ENCODE measurements at regions not wholly inside any gene's neighbourhood (a gene's known extent, or its start where the extent isn't known, plus 50 kb on each side); places are given as distances from the start of the nearest gene placed in this dataset.

GRCh38 chr12:126807312-126807865 is 1459.6 kb upstream of the TMEM132C start:
- no peak for DNase-seq

GRCh38 chr12:126811391-126811790 is 1455.6 kb upstream of the TMEM132C start:
- no peak for DNase-seq

DNA sequence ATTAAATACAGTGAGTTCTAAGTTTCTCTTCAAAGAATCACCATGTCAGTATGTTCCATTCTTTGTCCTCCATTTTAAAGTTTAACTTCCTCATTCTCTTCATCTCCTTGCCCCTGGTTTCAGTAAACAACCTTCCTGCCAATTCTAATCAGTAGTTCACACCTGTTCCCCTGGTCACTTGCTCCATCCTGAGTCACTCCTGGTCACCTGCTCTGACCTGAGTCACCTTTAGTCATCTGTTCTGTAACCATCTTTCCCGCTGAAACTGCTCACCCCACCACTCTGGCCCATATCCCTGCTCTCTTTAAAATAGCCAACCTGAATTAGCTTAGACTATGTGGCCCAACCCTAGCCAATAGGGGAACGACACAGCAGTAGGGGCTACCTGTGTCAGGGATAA is 1447.4 kb upstream of the TMEM132C start:
- DNase-seq: no peak

DNA sequence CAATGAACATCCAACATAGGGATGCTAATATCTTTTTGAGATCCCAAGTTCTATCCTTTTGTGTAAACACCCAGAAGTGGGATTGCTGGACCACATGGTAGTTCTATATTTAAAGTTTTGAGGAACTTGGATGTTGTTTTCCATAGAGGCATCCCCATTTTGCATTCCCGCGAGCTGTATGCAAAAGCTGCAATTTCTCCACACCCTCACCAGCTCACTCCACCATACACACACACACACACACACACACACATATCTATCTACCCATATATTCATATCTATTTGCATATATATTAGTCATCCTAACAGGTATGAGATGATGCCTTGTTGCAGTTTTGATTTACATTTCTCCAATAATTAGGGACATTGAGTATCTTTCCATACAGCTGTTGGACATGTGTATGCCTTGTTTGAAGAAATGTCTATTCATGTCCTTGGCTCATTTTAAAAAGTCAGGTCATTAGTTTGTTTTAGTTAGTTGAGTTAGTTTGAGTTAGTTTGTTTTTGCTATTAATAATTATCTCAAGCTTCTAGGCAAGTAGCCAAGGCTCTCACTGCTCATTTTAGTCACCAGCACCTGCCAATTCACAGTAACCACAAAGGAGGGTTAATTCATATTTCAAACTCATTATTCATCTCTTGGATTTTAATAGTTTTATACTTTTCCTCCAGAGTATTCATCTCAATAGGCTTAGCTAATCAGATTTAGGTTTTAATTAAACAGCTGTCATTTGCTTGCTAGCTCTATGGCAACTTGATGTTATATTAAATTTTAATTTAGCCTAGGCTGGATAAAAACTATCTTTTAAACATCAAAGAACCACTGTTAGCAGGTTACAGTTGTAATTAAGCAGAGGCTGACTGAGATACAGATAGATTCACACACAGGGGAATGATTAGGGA is 1435.9 kb upstream of the TMEM132C start:
- DNase-seq: peak; percentile 19

GRCh38 chr12:126837697-126838096 is 1429.3 kb upstream of the TMEM132C start:
- DNase-seq: no peak

DNA sequence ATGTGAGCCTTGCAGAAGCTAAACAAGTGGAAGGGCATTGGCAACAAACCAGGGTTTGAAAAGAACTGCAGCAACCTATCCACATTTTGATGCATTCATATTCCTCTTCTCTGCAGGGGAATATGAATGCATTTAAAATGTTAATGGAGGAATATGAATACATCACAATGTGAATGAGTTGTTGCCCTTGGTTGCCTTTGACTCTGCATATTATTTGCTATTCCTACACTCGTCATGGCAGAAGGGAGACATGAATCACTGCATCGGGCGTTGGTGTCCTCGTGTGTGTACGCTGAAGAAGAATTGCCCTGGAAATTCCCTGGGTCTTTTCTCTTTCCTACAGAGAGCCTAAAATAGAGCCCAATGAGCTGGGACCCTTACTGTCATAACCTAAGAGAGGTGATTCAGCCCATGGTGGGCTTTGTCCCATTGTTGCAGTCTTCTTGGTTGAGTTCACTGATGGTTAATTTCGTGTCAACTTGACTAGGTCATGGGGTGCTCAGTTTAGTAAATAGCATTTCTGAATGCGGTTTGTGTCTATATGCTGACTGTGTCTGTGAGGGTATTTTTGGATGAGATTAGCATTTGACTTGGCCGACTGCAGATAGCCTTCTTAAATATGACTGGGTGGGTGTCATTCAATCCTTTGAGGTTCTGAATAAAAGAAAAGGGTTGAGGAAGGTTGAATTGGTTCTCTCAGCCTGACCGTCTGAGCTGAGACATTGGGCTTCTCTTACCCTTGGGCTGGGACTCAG is 1422.9 kb upstream of the TMEM132C start:
- no peak for DNase-seq

GRCh38 chr12:126847005-126847629 is 1419.9 kb upstream of the TMEM132C start:
- DNase-seq: no peak

- no peak for DNase-seq
Measured at GRCh38 chr12:126855768-126856167, 1411.2 kb upstream of the TMEM132C start.

GRCh38 chr12:126856958-126857357 is 1410.0 kb upstream of the TMEM132C start:
- no peak for DNase-seq

- DNase-seq: no peak
Measured at GRCh38 chr12:126858560-126858959, 1408.4 kb upstream of the TMEM132C start.

DNA sequence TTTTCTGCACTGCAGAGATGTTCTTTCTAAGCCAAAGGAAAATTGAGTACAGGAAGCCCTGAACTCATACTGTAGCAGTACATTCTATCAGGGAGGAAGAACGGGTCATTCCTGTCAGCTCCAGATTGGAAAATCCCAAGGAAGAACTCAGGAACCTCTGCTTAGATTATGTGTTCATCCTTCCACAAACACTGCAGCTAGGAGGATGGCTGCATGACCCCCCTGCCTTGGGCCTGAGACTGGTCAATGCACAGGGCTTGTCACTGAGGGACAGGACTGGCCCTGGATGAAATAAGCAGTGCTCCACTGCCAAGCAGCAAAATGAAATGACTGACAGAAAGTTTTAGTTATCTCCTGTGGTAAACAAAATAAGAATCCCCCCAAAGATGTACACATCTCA is 1406.8 kb upstream of the TMEM132C start:
- no peak for DNase-seq

GRCh38 chr12:126862500-126862899 is 1404.5 kb upstream of the TMEM132C start:
- no peak for DNase-seq

GRCh38 chr12:126869644-126870043 is 1397.3 kb upstream of the TMEM132C start:
- no peak for DNase-seq

DNA sequence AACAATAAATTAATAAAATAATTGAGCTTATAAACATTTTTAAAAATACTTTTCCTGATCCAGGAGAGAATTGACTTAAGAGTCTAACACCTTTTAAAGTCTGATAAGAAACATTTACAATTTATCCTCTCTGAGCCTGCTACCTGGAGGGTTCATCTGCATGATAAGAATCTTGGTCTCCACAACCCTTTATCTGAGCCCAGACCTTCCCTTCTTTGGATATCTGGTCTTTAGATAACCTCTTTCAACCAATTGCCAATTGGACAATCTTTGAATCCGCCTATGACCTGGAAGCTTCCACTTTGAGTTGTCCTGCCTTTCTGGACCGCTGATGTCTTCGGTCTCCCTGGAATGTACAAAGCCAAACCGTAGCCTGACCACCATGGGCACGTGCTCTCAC is 1393.3 kb upstream of the TMEM132C start:
- DNase-seq: no peak

- peak; percentile 10 for DNase-seq
Measured at GRCh38 chr12:126874427-126875026, 1392.4 kb upstream of the TMEM132C start.

- no peak for DNase-seq
Measured at GRCh38 chr12:126879842-126880241, 1387.1 kb upstream of the TMEM132C start.

GRCh38 chr12:126883697-126884096 is 1383.3 kb upstream of the TMEM132C start:
- DNase-seq: no peak

DNA sequence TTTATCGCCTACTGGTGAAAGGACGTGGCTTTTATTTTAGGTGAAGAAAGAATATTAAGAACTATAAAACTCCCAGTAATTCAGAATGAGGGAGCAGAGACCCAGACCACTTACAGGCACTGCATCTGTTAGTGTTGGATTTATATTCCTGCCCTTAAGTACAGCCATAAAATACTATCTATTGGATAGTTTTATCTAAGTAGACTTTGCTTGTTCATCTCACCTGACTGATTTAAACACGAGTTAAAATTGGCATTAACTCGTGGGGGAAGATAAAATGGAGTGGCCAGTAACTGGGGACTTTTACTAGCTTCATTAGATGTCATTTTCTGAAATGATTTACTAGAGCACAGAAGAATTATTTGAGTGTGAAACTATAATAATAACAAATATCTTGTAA is 1377.5 kb upstream of the TMEM132C start:
- no peak for DNase-seq

- DNase-seq: no peak
Measured at GRCh38 chr12:126890097-126890496, 1376.9 kb upstream of the TMEM132C start.

- no peak for DNase-seq
Measured at GRCh38 chr12:126891789-126892188, 1375.2 kb upstream of the TMEM132C start.

GRCh38 chr12:126895951-126896913 is 1370.7 kb upstream of the TMEM132C start:
- no peak for DNase-seq

DNA sequence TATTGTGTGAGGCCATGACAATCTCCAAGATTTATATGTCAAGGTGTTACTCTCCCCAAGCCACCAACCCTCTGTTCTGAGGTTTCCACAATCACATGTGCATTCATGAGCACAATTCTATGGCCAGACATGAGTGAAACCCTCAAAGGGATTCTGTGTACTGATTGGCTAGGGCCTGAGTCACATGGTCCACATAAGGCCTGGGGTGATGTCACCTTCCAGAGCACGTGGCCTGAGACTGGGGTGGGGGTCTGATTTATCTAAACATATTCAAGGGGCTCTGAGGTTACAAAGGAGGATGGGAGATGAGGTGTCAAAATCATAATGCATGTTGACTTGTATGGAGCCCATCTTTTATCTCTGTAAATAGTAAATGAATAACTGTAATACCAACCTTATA is 1369.9 kb upstream of the TMEM132C start:
- no peak for DNase-seq
